Choroid plexus epithelial cell (primary cell): ENCODE measurements at regions not wholly inside any gene's neighbourhood (a gene's known extent, or its start where the extent isn't known, plus 50 kb on each side); places are given as distances from the start of the nearest gene placed in this dataset.
A peak's percentile ranks its signal among the peaks of the same experiment; 100 is the strongest.
"Not testable (repeated sequence)": the region's sequence is repeated elsewhere in the genome, so short reads cannot be mapped to it uniquely, and the experiment has no call there.

Experiments
- DNase-seq: peaks from one replicate; pipeline ENCODE4 v3.0.0-alpha.2; 2010; ENCODE audit warnings: low read depth
- H3K4me3 ChIP-seq: 2 replicates; pipeline ENCODE4 v1.5.1; 2011; ENCODE audit warnings: low read depth, mild to moderate bottlenecking, control low read depth, low read length, moderate library complexity
- TF ChIP-seq, protein P1 (sequence below): conservative IDR thresholded peaks from 2 replicates; pipeline ENCODE4 v1.5.1; 2011; ENCODE audit warnings: low read depth, mild to moderate bottlenecking, control low read depth, inconsistent platforms, low read length, moderate library complexity

DNA sequence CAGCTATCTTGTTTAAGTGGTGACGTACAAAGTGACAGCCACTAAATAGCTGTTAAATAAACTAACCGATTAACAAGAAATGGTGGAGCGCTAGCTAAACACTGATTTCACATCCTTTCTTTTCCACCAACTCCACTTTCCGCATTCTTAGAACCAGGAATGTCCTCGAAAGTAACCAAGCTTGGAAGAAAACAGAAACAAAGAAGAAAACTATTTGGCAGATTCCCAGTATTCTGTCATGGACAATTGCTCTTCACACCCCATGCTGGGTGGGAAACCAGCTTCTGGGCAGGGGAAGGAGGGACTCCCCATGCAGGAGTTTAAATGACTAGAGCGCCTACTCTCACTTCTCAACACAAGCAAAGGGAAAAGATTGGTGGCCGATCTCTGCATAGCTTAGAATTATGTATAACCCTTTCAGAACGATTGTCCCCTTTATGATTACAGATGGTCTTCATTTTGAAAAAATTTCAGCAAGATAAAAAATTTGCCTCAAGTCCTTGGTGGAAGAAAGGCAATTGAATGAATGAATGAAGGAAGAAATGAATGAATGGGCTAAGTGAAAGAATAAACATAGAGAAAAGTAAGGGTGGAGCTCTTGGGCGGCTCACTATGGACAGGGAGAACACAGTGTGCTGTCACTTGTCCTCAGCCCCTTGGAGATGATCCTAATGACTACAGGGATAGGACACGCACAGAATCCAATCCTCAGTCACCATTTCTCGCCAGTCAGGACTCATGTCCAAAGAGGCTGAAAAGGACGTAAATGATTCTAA is 148.7 kb upstream of the NEDD9 start:
- no peak overlapping the region for H3K4me3 ChIP-seq
- TF ChIP-seq, protein P1, sequence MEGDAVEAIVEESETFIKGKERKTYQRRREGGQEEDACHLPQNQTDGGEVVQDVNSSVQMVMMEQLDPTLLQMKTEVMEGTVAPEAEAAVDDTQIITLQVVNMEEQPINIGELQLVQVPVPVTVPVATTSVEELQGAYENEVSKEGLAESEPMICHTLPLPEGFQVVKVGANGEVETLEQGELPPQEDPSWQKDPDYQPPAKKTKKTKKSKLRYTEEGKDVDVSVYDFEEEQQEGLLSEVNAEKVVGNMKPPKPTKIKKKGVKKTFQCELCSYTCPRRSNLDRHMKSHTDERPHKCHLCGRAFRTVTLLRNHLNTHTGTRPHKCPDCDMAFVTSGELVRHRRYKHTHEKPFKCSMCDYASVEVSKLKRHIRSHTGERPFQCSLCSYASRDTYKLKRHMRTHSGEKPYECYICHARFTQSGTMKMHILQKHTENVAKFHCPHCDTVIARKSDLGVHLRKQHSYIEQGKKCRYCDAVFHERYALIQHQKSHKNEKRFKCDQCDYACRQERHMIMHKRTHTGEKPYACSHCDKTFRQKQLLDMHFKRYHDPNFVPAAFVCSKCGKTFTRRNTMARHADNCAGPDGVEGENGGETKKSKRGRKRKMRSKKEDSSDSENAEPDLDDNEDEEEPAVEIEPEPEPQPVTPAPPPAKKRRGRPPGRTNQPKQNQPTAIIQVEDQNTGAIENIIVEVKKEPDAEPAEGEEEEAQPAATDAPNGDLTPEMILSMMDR, result no peak
- peak; percentile 47 for DNase-seq

DNA sequence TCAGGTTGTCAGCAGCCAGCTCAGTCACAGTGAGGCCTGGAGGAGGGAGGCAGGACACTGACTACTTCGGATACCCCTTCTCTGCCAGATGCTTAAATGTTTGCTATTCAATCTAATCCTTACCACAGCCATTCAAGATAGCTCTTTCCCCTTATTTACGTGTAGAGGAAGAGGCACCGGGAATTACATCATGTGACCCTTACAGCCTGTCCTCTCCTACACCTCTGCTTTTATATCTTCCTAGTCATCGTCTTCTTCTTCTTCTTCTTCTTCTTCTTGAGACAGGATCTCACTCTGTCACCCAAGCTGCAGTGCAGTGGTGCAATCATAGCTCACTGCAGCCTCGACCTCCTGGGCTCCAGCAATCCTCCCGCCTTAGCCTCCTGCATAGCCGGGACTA is 148.1 kb upstream of the NEDD9 start:
- no peak for DNase-seq
- H3K4me3 ChIP-seq, result no peak overlapping the region
- TF ChIP-seq, protein P1, result no peak

- TF ChIP-seq, protein P1, result no peak
- DNase-seq, result no peak
- H3K4me3 ChIP-seq, result no peak overlapping the region
These were observed 147.3 kb upstream of the NEDD9 start for GRCh38 chr6:11379805-11380204.

DNA sequence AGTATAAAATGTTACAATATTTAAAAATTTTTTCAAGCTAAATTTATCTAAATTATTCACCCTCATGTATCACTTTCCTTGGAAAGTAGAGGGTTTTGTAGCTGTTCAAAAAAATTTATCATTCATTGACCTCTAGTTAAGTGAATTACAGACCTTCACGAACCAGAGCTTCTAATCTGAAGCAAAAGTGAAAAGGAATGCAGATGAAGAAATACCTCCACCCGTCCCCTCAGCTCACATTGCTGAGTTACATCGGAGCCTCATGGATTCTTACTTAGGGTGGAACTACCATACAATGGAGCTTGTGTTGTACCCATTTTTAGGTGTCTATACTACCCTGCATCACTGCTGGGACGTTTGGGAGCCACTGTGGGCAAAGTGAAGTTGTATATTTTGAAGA is 146.2 kb upstream of the NEDD9 start:
- TF ChIP-seq, protein P1, result no peak
- DNase-seq, result peak; percentile 36
- no peak overlapping the region for H3K4me3 ChIP-seq

DNA sequence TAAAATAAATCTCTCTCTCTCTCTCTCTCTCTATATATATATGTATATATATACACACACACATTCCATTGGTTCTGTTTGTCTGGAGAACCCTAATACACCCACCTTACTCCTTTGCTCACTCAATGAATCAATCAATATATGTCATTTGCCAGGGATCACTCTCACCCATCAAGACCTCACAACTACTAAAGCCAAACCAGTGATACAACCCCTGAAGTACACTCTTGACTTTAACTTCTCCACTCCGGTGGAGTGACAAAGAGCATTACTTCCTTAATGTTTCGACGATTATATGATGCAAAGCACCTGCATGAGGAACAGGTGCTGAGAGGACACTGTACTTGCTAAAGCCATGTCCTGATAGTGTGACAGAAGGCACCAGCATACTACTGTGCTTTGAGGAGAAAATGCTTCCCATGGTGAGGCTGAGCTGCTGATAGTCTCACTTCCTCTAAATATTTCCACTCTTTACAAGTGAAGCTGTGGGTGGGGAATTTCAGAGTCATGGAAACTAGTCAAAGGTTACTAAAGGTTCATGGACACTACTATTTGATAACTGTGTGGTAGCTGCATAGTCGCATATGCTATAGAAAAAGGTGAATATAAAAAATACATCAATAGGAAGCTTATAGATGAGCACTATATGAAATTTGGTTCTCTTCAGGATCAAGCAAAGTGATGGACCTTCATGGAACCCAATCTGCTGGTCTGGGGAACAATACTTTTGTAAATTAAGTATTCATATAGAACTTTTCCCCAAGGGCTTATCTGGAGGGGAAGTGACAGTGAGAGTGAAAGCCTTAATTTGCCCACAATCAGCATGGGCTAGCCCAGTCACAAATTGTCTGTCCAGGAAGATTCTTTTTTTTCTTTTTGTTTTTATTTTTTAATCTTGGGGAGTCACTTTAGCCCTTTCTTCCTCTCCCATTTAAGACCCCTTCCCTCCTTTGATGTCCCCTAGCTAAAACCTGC is 141.9 kb upstream of the NEDD9 start:
- no peak overlapping the region for H3K4me3 ChIP-seq
- no peak for DNase-seq
- TF ChIP-seq, protein P1, result no peak

GRCh38 chr6:11373208-11373607 is 140.7 kb upstream of the NEDD9 start:
- DNase-seq, result no peak
- no peak overlapping the region for H3K4me3 ChIP-seq
- TF ChIP-seq, protein P1, result no peak

DNA sequence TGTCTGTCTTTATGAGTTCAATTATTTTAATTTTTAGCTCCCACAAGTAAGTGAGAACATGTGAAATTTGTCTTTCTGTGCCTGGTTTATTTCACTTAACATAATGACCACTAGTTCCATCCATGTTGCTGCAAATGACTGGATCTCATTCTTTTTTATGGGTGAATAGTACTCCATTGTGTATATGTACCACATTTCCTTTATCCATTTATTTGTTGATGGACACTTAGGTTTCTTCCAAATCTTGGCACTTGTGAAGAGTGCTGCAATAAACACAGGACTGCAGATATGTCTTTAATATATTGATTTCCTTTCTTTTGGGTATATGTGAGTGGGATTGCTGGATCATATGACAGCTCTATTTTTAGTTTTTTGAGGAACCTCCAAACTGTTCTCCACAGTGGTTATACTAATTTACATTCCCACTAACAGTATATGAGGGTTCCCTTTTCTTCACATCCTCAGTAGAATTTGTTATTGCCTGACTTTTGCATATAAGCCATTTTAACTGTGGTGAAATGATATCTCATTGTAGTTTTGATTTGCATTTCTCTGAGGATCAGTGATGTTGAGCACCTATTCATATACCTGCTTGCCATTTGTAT is 139.8 kb upstream of the NEDD9 start:
- H3K4me3 ChIP-seq, DNase-seq: not testable (repeated sequence)
